HUES64 (cell line): ENCODE measurements at regions not wholly inside any gene's neighbourhood (a gene's known extent, or its start where the extent isn't known, plus 50 kb on each side); places are given as distances from the start of the nearest gene placed in this dataset.

Source experiments
- H3K27ac ChIP-seq: 2 replicates; pipeline ENCODE4 v1.7.0; 2013; ENCODE audit warnings: low read depth, low read length, inconsistent platforms
- H3K27me3 ChIP-seq: 2 replicates; pipeline ENCODE4 v1.6.1; 2013; ENCODE audit warnings: mild to moderate bottlenecking, low read length; ENCODE audit not compliant: insufficient read depth
- H3K36me3 ChIP-seq: 2 replicates; pipeline ENCODE4 v1.6.1; 2013; ENCODE audit warnings: mild to moderate bottlenecking, low read length; ENCODE audit not compliant: insufficient read depth
- H3K4me1 ChIP-seq: 2 replicates; pipeline ENCODE4 v1.6.1; 2013; ENCODE audit warnings: mild to moderate bottlenecking, low read length, moderate library complexity; ENCODE audit not compliant: insufficient read depth
- H3K4me3 ChIP-seq: 2 replicates; pipeline ENCODE4 v1.5.1; 2013; ENCODE audit warnings: mild to moderate bottlenecking, low read length, moderate library complexity
- H3K9ac ChIP-seq: 2 replicates; pipeline ENCODE4 v1.6.1; 2013; ENCODE audit warnings: mild to moderate bottlenecking, low read depth, low read length
- H3K9me3 ChIP-seq: 2 replicates; pipeline ENCODE4 v1.6.1; 2013; ENCODE audit warnings: low read depth, low read length; ENCODE audit not compliant: insufficient read depth
- WGBS: fragments of 150-250, 120-280 bp; methylation state at CpG from one replicate; pipeline ENCODE4 v1.1.7; 2013; ENCODE audit warnings: missing lambda C conversion rate; 5-methylcytosine and 5-hydroxymethylcytosine counted together

- Histone ChIP-seq H3K9ac (no peak overlapping the region), H3K9me3 (no peaks in the 10 kb centered on the region), H3K27me3 (no peaks in the 10 kb centered on the region), H3K4me1 (no peaks in the 10 kb centered on the region), H3K27ac (no peak overlapping the region), H3K36me3 (no peaks in the 10 kb centered on the region), H3K4me3 (no peak overlapping the region)
- 97% methylated on average over 4 of the region's 5 CpGs for WGBS
These were observed 109.5 kb upstream of the SLC28A3 start for GRCh38 chr9:84450029-84450428.

GRCh38 chr9:84456527-84456926, 116.0 kb upstream of the SLC28A3 start:
- Histone ChIP-seq H3K36me3 (no peaks in the 10 kb centered on the region), H3K9ac (no peak overlapping the region), H3K9me3 (no peaks in the 10 kb centered on the region), H3K27me3 (no peaks in the 10 kb centered on the region), H3K4me3 (no peak overlapping the region), H3K4me1 (no peaks in the 10 kb centered on the region), H3K27ac (no peak overlapping the region)
- 90% methylated on average over 2 of the region's 2 CpGs for WGBS

- Histone ChIP-seq H3K36me3 (no peaks in the 10 kb centered on the region), H3K4me1 (no peaks in the 10 kb centered on the region), H3K4me3 (no peak overlapping the region), H3K9ac (no peak overlapping the region), H3K27me3 (no peaks in the 10 kb centered on the region), H3K27ac (no peak overlapping the region), H3K9me3 (no peaks in the 10 kb centered on the region)
These were observed 120.1 kb upstream of the SLC28A3 start for GRCh38 chr9:84460695-84461094.

GRCh38 chr9:84463272-84463671, 122.7 kb upstream of the SLC28A3 start:
- no peaks in the 10 kb centered on the region for H3K9me3 ChIP-seq
- H3K9ac ChIP-seq, result no peak overlapping the region
- WGBS, result 84% methylated on average over 3 of the region's 3 CpGs

GRCh38 chr9:84466580-84467285, 126.2 kb upstream of the SLC28A3 start:
- Histone ChIP-seq H3K36me3 (no peaks in the 10 kb centered on the region), H3K4me1 (no peaks in the 10 kb centered on the region), H3K27ac (no peak overlapping the region), H3K9me3 (no peaks in the 10 kb centered on the region), H3K9ac (no peak overlapping the region), H3K4me3 (no peak overlapping the region), H3K27me3 (no peaks in the 10 kb centered on the region)
- WGBS, result 87% methylated on average over 5 of the region's 5 CpGs

More at GRCh38 chr9:84463272-84463671, 122.7 kb upstream of the SLC28A3 start:
- H3K4me1 ChIP-seq, result no peaks in the 10 kb centered on the region
- H3K36me3 ChIP-seq, result no peaks in the 10 kb centered on the region
- H3K27ac ChIP-seq, result no peak overlapping the region
- H3K27me3 ChIP-seq, result no peaks in the 10 kb centered on the region
- H3K4me3 ChIP-seq, result no peak overlapping the region

GRCh38 chr9:84471816-84472215, 131.3 kb upstream of the SLC28A3 start:
- Histone ChIP-seq H3K9ac (no peak overlapping the region), H3K36me3 (no peaks in the 10 kb centered on the region), H3K4me1 (no peaks in the 10 kb centered on the region), H3K27ac (no peak overlapping the region), H3K4me3 (no peak overlapping the region), H3K9me3 (peaks cover 3% of the 10 kb centered on the region; the same call in 1 of the 2 replicates), H3K27me3 (no peaks in the 10 kb centered on the region)
- 97% methylated on average over 2 of the region's 2 CpGs for WGBS

GRCh38 chr9:84478996-84479395, 138.4 kb upstream of the SLC28A3 start:
- no peaks in the 10 kb centered on the region for H3K27me3 ChIP-seq

GRCh38 chr9:84480071-84480470, 139.5 kb upstream of the SLC28A3 start:
- WGBS, result 94% methylated on average over 9 of the region's 9 CpGs
- Histone ChIP-seq H3K9me3 (no peaks in the 10 kb centered on the region), H3K9ac (no peak overlapping the region), H3K4me1 (no peaks in the 10 kb centered on the region), H3K27me3 (no peaks in the 10 kb centered on the region), H3K4me3 (no peak overlapping the region), H3K27ac (no peak overlapping the region), H3K36me3 (no peaks in the 10 kb centered on the region)

More at GRCh38 chr9:84478996-84479395, 138.4 kb upstream of the SLC28A3 start:
- H3K27ac ChIP-seq, result no peak overlapping the region
- H3K9ac ChIP-seq, result no peak overlapping the region
- 94% methylated on average over 3 of the region's 3 CpGs for WGBS
- H3K36me3 ChIP-seq, result no peaks in the 10 kb centered on the region
- no peaks in the 10 kb centered on the region for H3K4me1 ChIP-seq
- H3K9me3 ChIP-seq, result no peaks in the 10 kb centered on the region
- no peak overlapping the region for H3K4me3 ChIP-seq

- Histone ChIP-seq H3K36me3 (no peaks in the 10 kb centered on the region), H3K27ac (no peak overlapping the region), H3K4me3 (no peak overlapping the region), H3K27me3 (no peaks in the 10 kb centered on the region), H3K9ac (no peak overlapping the region), H3K4me1 (no peaks in the 10 kb centered on the region), H3K9me3 (no peaks in the 10 kb centered on the region)
- 90% methylated on average over 2 of the region's 3 CpGs for WGBS
These were observed 140.7 kb upstream of the SLC28A3 start for GRCh38 chr9:84481231-84481630.

GRCh38 chr9:84481636-84482218, 141.2 kb upstream of the SLC28A3 start:
- Histone ChIP-seq H3K9me3 (no peaks in the 10 kb centered on the region), H3K27ac (no peak overlapping the region), H3K36me3 (no peaks in the 10 kb centered on the region), H3K27me3 (no peaks in the 10 kb centered on the region), H3K9ac (no peak overlapping the region), H3K4me3 (no peak overlapping the region), H3K4me1 (no peaks in the 10 kb centered on the region)
- 96% methylated on average over 8 of the region's 8 CpGs for WGBS

GRCh38 chr9:84482607-84483006, 142.0 kb upstream of the SLC28A3 start:
- Histone ChIP-seq H3K9me3 (no peaks in the 10 kb centered on the region), H3K4me3 (no peak overlapping the region), H3K36me3 (no peaks in the 10 kb centered on the region), H3K4me1 (no peaks in the 10 kb centered on the region), H3K27me3 (no peaks in the 10 kb centered on the region), H3K27ac (no peak overlapping the region), H3K9ac (no peak overlapping the region)
- 94% methylated on average over 8 of the region's 8 CpGs for WGBS
